ENCODE measurements at regions not wholly inside any gene's neighbourhood (a gene's known extent, or its start where the extent isn't known, plus 50 kb on each side); places are given as distances from the start of the nearest gene placed in this dataset.

DNA sequence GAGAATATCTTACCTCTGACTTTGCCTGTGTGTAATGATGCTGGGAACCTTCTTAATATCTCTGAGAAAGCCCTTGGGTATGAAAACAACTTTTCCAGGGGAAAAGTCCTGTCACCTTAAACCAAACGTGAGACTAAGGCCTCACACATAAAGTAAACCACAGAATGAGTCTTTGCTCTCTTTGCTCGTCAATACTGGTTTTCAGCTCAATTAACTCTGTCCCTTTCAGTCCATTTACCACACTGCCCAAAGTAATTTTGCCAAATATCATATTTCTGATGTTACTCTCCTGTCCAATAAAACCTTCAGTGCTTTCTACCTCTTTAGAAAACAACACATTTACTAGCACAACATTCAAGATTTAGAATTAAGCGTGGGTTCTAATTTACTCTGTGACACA lies 100.5 kb upstream of the HMGCLL1 start:
- TF ChIP-seq, protein P1, sequence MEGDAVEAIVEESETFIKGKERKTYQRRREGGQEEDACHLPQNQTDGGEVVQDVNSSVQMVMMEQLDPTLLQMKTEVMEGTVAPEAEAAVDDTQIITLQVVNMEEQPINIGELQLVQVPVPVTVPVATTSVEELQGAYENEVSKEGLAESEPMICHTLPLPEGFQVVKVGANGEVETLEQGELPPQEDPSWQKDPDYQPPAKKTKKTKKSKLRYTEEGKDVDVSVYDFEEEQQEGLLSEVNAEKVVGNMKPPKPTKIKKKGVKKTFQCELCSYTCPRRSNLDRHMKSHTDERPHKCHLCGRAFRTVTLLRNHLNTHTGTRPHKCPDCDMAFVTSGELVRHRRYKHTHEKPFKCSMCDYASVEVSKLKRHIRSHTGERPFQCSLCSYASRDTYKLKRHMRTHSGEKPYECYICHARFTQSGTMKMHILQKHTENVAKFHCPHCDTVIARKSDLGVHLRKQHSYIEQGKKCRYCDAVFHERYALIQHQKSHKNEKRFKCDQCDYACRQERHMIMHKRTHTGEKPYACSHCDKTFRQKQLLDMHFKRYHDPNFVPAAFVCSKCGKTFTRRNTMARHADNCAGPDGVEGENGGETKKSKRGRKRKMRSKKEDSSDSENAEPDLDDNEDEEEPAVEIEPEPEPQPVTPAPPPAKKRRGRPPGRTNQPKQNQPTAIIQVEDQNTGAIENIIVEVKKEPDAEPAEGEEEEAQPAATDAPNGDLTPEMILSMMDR (IDR thresholded peaks at IDR 0.05) = no peak
- TF ChIP-seq SMC3 (IDR thresholded peaks at IDR 0.05) = no peak
- no peak for TF ChIP-seq POLR2A (IDR thresholded peaks at IDR 0.05; ENCODE audit: low read length)
- TF ChIP-seq, protein P2, sequence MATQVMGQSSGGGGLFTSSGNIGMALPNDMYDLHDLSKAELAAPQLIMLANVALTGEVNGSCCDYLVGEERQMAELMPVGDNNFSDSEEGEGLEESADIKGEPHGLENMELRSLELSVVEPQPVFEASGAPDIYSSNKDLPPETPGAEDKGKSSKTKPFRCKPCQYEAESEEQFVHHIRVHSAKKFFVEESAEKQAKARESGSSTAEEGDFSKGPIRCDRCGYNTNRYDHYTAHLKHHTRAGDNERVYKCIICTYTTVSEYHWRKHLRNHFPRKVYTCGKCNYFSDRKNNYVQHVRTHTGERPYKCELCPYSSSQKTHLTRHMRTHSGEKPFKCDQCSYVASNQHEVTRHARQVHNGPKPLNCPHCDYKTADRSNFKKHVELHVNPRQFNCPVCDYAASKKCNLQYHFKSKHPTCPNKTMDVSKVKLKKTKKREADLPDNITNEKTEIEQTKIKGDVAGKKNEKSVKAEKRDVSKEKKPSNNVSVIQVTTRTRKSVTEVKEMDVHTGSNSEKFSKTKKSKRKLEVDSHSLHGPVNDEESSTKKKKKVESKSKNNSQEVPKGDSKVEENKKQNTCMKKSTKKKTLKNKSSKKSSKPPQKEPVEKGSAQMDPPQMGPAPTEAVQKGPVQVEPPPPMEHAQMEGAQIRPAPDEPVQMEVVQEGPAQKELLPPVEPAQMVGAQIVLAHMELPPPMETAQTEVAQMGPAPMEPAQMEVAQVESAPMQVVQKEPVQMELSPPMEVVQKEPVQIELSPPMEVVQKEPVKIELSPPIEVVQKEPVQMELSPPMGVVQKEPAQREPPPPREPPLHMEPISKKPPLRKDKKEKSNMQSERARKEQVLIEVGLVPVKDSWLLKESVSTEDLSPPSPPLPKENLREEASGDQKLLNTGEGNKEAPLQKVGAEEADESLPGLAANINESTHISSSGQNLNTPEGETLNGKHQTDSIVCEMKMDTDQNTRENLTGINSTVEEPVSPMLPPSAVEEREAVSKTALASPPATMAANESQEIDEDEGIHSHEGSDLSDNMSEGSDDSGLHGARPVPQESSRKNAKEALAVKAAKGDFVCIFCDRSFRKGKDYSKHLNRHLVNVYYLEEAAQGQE (IDR thresholded peaks at IDR 0.05) = no peak
- no peak for TF ChIP-seq RFX5 (IDR thresholded peaks at IDR 0.05)
- no peak for TF ChIP-seq HDAC2 (IDR thresholded peaks at IDR 0.05)
- TF ChIP-seq, protein P3, sequence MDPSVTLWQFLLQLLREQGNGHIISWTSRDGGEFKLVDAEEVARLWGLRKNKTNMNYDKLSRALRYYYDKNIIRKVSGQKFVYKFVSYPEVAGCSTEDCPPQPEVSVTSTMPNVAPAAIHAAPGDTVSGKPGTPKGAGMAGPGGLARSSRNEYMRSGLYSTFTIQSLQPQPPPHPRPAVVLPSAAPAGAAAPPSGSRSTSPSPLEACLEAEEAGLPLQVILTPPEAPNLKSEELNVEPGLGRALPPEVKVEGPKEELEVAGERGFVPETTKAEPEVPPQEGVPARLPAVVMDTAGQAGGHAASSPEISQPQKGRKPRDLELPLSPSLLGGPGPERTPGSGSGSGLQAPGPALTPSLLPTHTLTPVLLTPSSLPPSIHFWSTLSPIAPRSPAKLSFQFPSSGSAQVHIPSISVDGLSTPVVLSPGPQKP (IDR thresholded peaks at IDR 0.05; ENCODE audit: low read depth, low read length) = no peak
- TF ChIP-seq, protein P4, sequence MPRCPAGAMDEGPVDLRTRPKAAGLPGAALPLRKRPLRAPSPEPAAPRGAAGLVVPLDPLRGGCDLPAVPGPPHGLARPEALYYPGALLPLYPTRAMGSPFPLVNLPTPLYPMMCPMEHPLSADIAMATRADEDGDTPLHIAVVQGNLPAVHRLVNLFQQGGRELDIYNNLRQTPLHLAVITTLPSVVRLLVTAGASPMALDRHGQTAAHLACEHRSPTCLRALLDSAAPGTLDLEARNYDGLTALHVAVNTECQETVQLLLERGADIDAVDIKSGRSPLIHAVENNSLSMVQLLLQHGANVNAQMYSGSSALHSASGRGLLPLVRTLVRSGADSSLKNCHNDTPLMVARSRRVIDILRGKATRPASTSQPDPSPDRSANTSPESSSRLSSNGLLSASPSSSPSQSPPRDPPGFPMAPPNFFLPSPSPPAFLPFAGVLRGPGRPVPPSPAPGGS (IDR thresholded peaks at IDR 0.05) = no peak
- TF ChIP-seq TP53 (CRISPR knock-in tag; IDR thresholded peaks at IDR 0.05) = no peak
- TF ChIP-seq KDM5A (IDR thresholded peaks at IDR 0.05) = no peak
- TF ChIP-seq CBX2 (IDR thresholded peaks at IDR 0.05; ENCODE audit: borderline replicate concordance, low read depth) = no peak
- no peak for TF ChIP-seq EP300 (IDR thresholded peaks at IDR 0.05)
